IgD-negative memory B cell (primary cell): ENCODE measurements at regions not wholly inside any gene's neighbourhood (a gene's known extent, or its start where the extent isn't known, plus 50 kb on each side); places are given as distances from the start of the nearest gene placed in this dataset.

Source experiments
- H3K27ac Mint-ChIP-seq, 3 donors: one replicate each; pipeline ENCODE4 v1.8.0; 2020 to 2022; ENCODE audit warnings: mild to moderate bottlenecking in 3 of 3, mixed read lengths in 3 of 3, moderate library complexity in 1 of 3
- H3K27me3 Mint-ChIP-seq: one replicate; pipeline ENCODE4 v1.8.0; 2021; ENCODE audit warnings: mixed read lengths
- H3K36me3 Mint-ChIP-seq: one replicate; pipeline ENCODE4 v1.8.0; 2020; ENCODE audit warnings: mild to moderate bottlenecking, mixed read lengths
- H3K4me1 Mint-ChIP-seq, 3 donors: one replicate each; pipeline ENCODE4 v1.8.0; 2020 to 2022; ENCODE audit warnings: mixed read lengths in 3 of 3, mild to moderate bottlenecking in 1 of 3
- H3K4me3 Mint-ChIP-seq, 4 donors: one replicate each; pipeline ENCODE4 v1.8.0; 2020 to 2022; ENCODE audit warnings: mild to moderate bottlenecking in 4 of 4, mixed read lengths in 4 of 4, moderate library complexity in 3 of 4
- H3K9me3 Mint-ChIP-seq, 3 donors: one replicate each; pipeline ENCODE4 v1.8.0; 2020 to 2021; ENCODE audit warnings: mixed read lengths in 3 of 3, mild to moderate bottlenecking in 1 of 3

- Mint-ChIP-seq H3K27ac (no peak overlapping the region), H3K4me1 (no peaks in the 10 kb centered on the region), H3K27me3 (no peaks in the 10 kb centered on the region), H3K9me3 (peaks cover 5 to 21% (median 8%) of the 10 kb centered on the region in 3 donors), H3K4me3 (no peak overlapping the region), H3K36me3 (no peaks in the 10 kb centered on the region)
These were observed 439.6 kb downstream of the CDH8 start for GRCh38 chr16:61596655-61597054.

DNA sequence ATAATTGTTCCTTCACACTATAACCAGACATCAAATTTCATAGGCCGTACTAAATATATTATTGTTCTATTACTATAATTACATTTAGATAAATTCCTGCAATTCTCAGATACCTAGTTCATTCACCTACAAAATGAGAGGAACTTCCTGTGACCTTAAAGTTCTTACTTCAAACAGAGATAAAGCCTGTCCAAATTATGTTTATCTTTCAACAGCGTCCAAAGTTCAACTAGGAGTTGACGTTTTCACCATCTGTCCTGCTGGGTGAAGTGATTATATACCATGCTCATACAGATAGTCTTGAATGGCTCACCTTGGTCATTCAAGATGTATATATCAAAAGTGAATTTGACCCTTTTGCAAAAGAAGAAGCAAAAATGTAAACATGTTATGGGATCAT lies 440.6 kb downstream of the CDH8 start:
- Mint-ChIP-seq H3K4me3 (no peak overlapping the region), H3K4me1 (no peaks in the 10 kb centered on the region), H3K27ac (no peak overlapping the region), H3K9me3 (peaks cover 5 to 21% (median 8%) of the 10 kb centered on the region in 3 donors), H3K27me3 (no peaks in the 10 kb centered on the region), H3K36me3 (no peaks in the 10 kb centered on the region)

- Mint-ChIP-seq H3K36me3 (no peaks in the 10 kb centered on the region), H3K27ac (no peak overlapping the region), H3K27me3 (no peaks in the 10 kb centered on the region), H3K4me1 (no peaks in the 10 kb centered on the region), H3K9me3 (peaks cover 5 to 18% (median 8%) of the 10 kb centered on the region in 3 donors), H3K4me3 (no peak overlapping the region)
These were observed 445.7 kb downstream of the CDH8 start for GRCh38 chr16:61590577-61590976.

- Mint-ChIP-seq H3K4me1 (no peaks in the 10 kb centered on the region), H3K36me3 (peaks cover 1% of the 10 kb centered on the region), H3K27ac (no peak overlapping the region), H3K9me3 (peaks cover 2 to 17% (median 8%) of the 10 kb centered on the region in 3 donors), H3K4me3 (no peak overlapping the region), H3K27me3 (no peaks in the 10 kb centered on the region)
These were observed 448.7 kb downstream of the CDH8 start for GRCh38 chr16:61587526-61587925.

GRCh38 chr16:61581417-61582046 lies 454.7 kb downstream of the CDH8 start:
- no peaks in the 10 kb centered on the region for H3K27me3 Mint-ChIP-seq
- no peaks in the 10 kb centered on the region for H3K4me1 Mint-ChIP-seq
- no peak overlapping the region for H3K27ac Mint-ChIP-seq
- H3K36me3 Mint-ChIP-seq = peaks cover 1% of the 10 kb centered on the region
- peaks cover 2 to 19% (median 2%) of the 10 kb centered on the region in 3 donors for H3K9me3 Mint-ChIP-seq
- no peak overlapping the region for H3K4me3 Mint-ChIP-seq

DNA sequence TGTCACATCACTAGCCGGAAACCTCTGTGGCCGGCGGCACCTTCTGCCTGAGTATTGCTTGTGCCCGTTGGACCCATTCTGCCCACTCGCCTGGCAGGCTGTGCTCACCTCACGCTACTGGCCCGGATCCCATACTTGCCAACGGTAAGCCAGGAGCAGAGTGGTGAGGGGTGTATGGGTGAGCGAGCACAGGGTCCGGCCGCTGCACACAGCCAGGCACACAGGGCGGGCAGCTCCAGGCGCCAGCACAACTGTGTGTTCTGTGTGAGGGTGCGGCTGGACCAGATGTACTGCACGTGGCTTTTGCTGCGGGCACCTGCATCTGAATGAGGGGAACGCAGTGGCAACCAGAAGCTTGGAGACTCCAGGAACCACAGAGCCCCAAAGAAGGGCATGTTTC lies 455.7 kb downstream of the CDH8 start:
- Mint-ChIP-seq H3K27me3 (no peaks in the 10 kb centered on the region), H3K27ac (no peak overlapping the region), H3K4me3 (no peak overlapping the region), H3K4me1 (no peaks in the 10 kb centered on the region), H3K9me3 (peaks cover 0 to 20% (median 2%) of the 10 kb centered on the region in 3 donors), H3K36me3 (peaks cover 1% of the 10 kb centered on the region)

DNA sequence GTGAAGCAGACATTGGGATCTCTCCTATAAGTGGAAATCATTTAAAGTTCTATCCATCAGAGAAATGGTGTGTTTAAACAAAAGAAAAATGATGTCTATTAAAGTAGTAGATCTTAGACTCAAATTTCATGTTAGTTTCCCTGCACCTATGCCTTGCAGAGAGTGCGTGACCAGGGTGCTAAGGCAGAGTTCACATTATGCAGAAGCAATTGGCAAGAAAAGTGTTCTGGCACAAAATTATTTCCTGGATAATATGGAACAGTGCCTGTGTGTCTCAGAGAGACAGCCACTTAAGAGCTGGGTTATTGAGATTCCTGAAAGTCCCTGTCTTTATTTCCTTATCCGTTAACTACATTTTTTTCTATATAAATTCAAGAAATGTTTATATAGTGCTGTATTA lies 457.0 kb downstream of the CDH8 start:
- Mint-ChIP-seq H3K36me3 (no peaks in the 10 kb centered on the region), H3K27ac (no peak overlapping the region), H3K4me3 (no peak overlapping the region), H3K4me1 (no peaks in the 10 kb centered on the region), H3K9me3 (peaks cover 0 to 15% (median 2%) of the 10 kb centered on the region in 3 donors), H3K27me3 (no peaks in the 10 kb centered on the region)

DNA sequence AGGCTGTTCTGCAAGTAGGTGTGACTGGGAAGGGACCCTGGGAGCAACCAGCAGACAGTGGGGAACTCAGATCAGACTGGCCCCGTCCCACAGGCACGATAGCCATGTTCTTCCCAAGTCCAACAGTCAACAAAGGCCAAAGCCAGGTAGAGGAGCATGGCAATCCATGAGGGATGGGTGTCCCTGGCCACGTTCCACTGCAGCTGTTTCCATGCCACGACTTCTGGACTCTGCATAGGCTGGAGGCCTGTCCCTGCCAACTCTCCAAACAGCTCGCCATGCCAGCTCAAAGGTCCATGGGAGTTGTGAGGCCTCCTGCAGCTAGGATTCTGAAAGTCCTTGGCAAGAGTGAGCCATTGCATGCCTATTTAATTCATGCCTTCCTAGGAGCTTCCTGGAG lies 459.8 kb downstream of the CDH8 start:
- peaks cover 0 to 20% (median 3%) of the 10 kb centered on the region in 3 donors for H3K9me3 Mint-ChIP-seq
- H3K27me3 Mint-ChIP-seq = no peaks in the 10 kb centered on the region
- H3K36me3 Mint-ChIP-seq = no peaks in the 10 kb centered on the region
- H3K4me3 Mint-ChIP-seq = no peak overlapping the region
- H3K27ac Mint-ChIP-seq = no peak overlapping the region
- no peaks in the 10 kb centered on the region for H3K4me1 Mint-ChIP-seq

DNA sequence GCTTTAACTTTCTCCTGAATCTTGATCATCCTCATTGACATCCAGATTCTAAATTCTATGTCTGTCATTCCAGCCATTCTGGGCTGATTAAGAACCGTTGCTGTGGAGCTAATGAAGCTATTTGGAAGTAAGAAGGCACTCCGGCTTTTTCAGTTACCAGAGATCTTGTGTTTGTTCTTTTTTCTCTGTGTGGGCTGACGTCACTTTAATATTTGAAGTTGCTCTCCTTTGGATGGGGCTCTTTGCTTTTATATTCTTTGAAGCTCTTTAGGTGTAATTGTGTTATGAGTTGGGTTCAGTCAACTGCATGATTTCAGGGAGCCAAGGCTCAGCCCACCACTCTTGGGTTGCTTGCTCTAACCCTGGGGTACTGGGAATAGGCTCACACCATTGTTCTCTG lies 460.6 kb downstream of the CDH8 start:
- no peak overlapping the region for H3K4me3 Mint-ChIP-seq
- no peaks in the 10 kb centered on the region for H3K27me3 Mint-ChIP-seq
- H3K36me3 Mint-ChIP-seq = no peaks in the 10 kb centered on the region
- peaks cover 0 to 22% (median 5%) of the 10 kb centered on the region in 3 donors for H3K9me3 Mint-ChIP-seq
- no peak overlapping the region for H3K27ac Mint-ChIP-seq
- no peaks in the 10 kb centered on the region for H3K4me1 Mint-ChIP-seq

GRCh38 chr16:61569028-61569427 lies 467.2 kb downstream of the CDH8 start:
- no peaks in the 10 kb centered on the region for H3K27me3 Mint-ChIP-seq
- no peak overlapping the region for H3K4me3 Mint-ChIP-seq
- H3K27ac Mint-ChIP-seq = no peak overlapping the region
- H3K4me1 Mint-ChIP-seq = no peaks in the 10 kb centered on the region
- H3K9me3 Mint-ChIP-seq = peaks cover 2 to 22% (median 11%) of the 10 kb centered on the region in 3 donors
- H3K36me3 Mint-ChIP-seq = no peaks in the 10 kb centered on the region

DNA sequence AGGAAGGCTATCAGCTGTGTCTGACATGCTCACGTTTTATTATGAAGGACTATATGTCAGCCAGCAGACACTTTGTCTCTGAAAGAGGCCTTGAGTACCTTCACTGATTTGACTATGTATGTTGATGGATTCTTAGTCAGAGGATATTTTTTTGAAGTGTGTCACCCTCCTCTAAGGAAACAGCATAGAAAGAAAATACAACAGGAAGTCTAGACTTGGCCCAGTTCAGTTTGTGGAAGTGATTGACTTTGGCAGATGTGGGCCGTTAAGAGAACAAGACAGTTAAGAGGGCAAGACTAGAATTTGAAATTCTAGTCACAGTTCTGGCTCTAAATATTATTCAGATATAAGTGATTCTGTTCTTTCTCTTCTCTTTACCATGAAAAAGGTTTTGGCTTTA lies 471.5 kb downstream of the CDH8 start:
- Mint-ChIP-seq H3K36me3 (no peaks in the 10 kb centered on the region), H3K27me3 (no peaks in the 10 kb centered on the region), H3K4me1 (no peaks in the 10 kb centered on the region), H3K9me3 (peaks cover 2 to 35% (median 5%) of the 10 kb centered on the region in 3 donors), H3K27ac (no peak overlapping the region), H3K4me3 (no peak overlapping the region)

GRCh38 chr16:61555718-61556441 lies 480.4 kb downstream of the CDH8 start:
- Mint-ChIP-seq H3K27ac (no peak overlapping the region), H3K36me3 (peaks cover 1% of the 10 kb centered on the region), H3K9me3 (peaks cover 2 to 6% (median 4%) of the 10 kb centered on the region in 3 donors), H3K4me1 (no peaks in the 10 kb centered on the region), H3K27me3 (no peaks in the 10 kb centered on the region), H3K4me3 (no peak overlapping the region)

GRCh38 chr16:61549327-61549726 lies 486.9 kb downstream of the CDH8 start:
- Mint-ChIP-seq H3K36me3 (peaks cover 3% of the 10 kb centered on the region), H3K27me3 (no peaks in the 10 kb centered on the region), H3K9me3 (peaks cover 0 to 11% (median 4%) of the 10 kb centered on the region in 3 donors), H3K27ac (no peak overlapping the region), H3K4me3 (no peak overlapping the region), H3K4me1 (no peaks in the 10 kb centered on the region)

DNA sequence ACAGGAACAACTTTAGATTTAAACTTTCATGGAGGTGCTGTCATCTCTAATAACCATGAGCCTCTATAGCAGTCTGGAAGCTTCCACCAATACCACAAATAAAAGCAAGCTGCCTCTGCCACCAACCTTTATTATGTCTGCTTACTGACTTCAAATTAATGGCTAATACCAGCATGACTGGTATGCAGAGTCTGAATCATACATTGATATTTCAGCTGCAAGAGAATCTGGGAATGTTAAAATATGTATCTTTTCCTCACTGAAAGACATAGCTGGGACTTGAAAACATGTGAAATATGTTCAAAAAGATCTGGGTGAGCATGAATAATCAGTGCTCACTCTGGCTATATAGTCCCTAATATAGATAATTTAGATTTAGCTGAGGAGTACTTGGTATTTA lies 488.6 kb downstream of the CDH8 start:
- Mint-ChIP-seq H3K36me3 (peaks cover 3% of the 10 kb centered on the region), H3K4me1 (no peaks in the 10 kb centered on the region), H3K4me3 (no peak overlapping the region), H3K27ac (no peak overlapping the region), H3K27me3 (no peaks in the 10 kb centered on the region), H3K9me3 (peaks cover 0 to 12% (median 5%) of the 10 kb centered on the region in 3 donors)

- peaks cover 0 to 12% (median 8%) of the 10 kb centered on the region in 3 donors for H3K9me3 Mint-ChIP-seq
These were observed 492.1 kb downstream of the CDH8 start for GRCh38 chr16:61544165-61544564.

DNA sequence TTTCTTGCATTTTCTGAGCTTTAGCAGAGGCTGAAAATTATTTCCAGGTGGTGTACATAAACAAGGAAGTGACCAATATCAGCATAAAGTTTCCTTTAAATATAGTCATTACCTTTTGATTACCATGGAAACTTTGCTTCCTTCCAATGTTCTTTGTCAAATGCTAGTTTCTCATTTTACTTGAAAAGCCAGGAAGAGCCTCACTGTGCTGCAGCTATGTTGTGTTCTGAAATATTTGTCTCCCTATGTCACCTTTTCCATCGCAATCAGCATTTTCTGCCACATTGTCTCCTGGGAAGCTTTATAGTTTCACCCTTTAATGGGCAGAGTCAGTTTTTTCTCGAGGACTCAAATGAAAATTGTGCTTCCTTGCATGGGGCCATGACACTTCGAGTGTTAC lies 496.0 kb downstream of the CDH8 start:
- Mint-ChIP-seq H3K27me3 (no peaks in the 10 kb centered on the region), H3K27ac (no peak overlapping the region), H3K36me3 (no peaks in the 10 kb centered on the region), H3K4me1 (no peaks in the 10 kb centered on the region), H3K9me3 (peaks cover 12 to 15% (median 14%) of the 10 kb centered on the region in 3 donors), H3K4me3 (no peak overlapping the region)

More at GRCh38 chr16:61544165-61544564, 492.1 kb downstream of the CDH8 start:
- Mint-ChIP-seq H3K36me3 (peaks cover 2% of the 10 kb centered on the region), H3K4me3 (no peak overlapping the region), H3K27ac (no peak overlapping the region), H3K4me1 (no peaks in the 10 kb centered on the region), H3K27me3 (no peaks in the 10 kb centered on the region)
